ENCODE measurements at regions not wholly inside any gene's neighbourhood (a gene's known extent, or its start where the extent isn't known, plus 50 kb on each side); places are given as distances from the start of the nearest gene placed in this dataset.

DNA sequence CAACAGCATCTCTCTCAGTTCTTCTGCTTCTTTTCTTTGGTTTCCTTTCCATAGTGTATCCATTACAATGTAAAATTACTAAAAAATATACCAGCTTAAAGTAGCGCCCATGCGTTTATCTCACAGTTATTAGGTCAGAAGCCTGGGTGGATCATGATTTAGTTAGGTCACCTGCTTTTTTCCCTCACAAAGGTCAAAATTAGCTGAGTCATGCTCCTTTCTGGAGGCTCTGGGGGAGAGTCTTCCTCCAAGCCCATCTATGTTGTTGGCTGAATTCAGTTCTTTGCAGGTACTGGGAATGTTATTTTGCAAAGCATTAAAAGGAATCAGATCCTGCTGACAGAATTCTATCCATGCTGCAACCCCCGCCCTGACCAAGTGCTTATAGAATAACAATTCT is 101.6 kb upstream of the TMEM132C start:
- no peak for DNase-seq (ENCODE audit: low read depth in 2 of 2, low spot score in 1 of 2)

DNA sequence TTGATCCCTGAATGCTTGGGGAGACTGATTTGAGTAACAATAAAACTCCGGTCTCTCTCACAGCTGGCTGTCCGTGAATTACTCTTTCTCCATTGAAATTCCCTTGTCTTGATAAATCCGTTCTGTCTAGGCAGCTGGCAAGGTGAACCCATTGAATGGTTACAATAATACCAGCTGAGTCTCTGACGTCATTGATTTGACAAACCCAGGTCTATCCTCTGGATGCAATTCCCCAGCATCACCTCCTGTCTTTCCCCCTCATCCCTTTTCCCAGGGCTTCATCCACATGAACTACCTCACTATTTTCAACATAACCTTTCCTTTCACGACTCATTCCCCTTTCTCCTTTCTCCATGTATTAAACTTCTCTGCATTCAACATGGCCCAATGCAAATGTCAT is 98.7 kb upstream of the TMEM132C start:
- DNase-seq (ENCODE audit: low read depth in 2 of 2, low spot score in 1 of 2), result no peak

DNA sequence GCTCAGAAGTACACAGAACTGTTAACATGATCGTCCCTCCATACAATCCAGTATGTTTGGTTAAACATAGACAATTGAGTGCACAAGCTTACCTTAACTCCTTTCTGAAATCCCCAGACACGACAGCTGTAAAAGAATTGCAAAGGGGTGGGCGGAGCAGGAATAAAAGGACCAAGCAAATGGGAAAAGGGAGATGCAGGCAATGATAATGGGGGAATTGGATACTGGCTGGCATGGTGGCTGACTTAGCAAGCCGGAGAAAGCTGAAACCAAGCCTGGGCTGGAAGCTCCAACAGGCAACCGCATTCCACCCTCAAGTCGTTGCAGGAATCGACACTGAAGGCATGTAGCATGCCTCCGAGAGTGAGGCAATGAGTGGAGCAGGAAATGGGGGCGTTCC is 96.8 kb upstream of the TMEM132C start:
- no peak for DNase-seq (ENCODE audit: low read depth in 2 of 2, low spot score in 1 of 2)

DNA sequence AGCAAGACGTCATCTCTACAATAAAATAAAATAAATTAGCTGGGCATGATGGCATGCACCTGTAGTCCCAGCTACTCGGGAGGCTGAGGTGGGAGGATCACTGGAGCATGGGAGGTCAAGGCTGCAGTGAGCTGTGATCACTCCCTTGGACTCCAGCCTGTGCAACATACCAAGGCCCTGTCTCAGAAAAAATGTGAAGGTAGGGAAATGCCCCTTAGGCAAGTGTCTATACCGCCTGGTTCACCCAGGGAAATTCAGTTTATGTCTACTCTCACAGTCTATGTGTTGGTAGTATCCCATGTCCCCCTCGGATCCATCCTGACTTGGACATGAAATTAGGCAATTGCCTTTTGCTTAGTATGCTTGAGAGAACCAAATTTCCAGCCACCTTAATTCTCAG is 88.4 kb upstream of the TMEM132C start:
- no peak for DNase-seq (ENCODE audit: low read depth in 2 of 2, low spot score in 1 of 2)

DNA sequence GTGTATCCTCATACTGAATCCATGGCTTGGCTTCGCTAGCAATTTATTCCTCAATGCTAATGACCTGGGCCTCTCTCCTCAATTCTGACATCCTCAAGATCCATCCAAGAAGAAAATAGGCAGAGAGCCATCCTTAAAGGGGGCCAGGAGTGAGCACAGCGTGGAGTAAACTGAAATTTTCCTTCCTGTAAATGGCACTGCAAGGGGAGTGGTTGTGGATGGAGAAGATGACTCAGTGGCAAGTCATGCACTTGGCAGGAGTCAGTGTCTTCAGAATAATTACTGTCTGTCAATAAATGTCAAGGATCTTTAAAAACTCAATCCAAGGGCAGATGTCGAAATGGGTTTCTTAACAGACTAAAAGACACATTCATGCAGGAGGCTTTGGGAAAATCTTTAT is 88.0 kb upstream of the TMEM132C start:
- DNase-seq (ENCODE audit: low read depth in 2 of 2, low spot score in 1 of 2), result no peak

DNA sequence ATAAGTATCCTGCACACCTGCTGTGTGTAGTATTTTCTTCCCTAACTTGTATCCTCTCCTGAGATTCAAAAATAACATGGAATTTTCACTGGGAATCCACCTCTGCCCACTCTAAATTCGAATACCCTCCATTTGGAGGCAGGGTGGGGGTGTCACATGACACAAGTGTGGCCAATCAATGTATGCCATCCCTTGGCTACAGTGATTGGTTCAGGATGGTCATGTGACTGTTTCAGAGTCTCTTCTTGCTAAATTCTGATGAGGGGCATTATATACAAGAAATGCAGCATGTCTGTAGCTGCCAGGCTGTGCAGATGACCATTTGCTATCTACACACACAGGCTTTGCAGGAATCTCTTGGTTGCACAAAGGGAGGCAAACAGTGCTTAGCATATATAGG is 86.8 kb upstream of the TMEM132C start:
- DNase-seq (ENCODE audit: low read depth in 2 of 2, low spot score in 1 of 2), result no peak

DNA sequence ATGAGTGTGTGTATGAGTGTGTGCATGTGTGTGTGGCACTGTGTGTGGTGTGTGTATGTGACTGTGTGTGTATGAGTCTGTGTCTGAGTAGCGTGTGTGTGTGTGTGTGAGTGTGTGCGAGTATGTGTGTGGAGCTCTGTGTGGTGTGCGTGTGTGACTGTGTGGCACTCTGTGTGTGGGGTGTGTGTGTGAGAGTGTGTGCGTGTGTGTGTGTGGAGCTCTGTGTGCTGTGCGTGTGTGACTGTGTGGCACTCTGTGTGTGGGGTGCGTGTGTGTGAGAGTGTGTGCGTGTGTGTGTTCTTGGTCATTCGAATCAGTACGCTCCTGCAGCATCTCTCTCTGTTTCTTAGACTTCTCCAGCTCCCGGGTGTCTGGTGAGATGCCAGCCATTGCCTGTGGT is 76.9 kb upstream of the TMEM132C start:
- no peak for DNase-seq (ENCODE audit: low read depth in 2 of 2, low spot score in 1 of 2)

DNA sequence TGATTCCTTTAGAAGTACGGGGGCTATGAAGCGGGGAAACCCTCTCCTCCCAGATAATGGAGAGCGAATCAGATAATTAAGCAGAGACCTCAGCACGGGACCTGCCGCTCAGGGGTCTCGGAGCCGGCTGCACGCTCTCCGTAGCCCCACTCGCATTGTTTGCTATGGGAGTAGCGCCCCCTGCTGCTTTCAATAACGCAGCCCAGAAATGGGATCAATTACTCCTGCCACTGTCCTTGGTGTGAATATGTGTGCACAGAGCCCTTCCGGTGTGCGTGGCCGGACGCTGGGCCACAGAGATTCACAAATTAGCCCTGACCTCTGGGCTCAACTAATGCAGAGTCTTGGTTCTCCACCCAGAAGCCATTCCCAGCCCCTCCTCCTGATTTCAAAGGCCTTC is 76.4 kb upstream of the TMEM132C start:
- DNase-seq (ENCODE audit: low read depth in 2 of 2, low spot score in 1 of 2), result no peak

DNA sequence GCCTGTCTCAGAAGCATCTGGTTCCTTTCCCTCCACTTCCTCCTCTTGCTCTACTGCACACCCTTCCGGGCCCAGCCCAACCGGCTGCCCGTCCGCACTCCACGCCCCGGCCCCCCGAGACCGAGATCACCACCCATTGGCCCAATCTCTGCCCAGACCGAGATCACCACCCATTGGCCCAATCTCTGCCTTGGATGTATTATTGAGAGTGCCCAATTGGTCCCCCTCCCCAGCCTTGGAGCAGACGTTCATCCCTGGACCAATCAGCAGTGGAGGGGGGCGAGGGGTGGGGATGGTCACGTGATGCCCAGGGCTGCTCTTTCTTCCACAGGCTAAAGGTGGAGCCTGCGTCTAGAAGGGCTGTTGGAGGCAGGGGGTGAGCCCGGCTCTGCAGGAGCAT is 75.6 kb upstream of the TMEM132C start:
- no peak for DNase-seq (ENCODE audit: low read depth in 2 of 2, low spot score in 1 of 2)

DNA sequence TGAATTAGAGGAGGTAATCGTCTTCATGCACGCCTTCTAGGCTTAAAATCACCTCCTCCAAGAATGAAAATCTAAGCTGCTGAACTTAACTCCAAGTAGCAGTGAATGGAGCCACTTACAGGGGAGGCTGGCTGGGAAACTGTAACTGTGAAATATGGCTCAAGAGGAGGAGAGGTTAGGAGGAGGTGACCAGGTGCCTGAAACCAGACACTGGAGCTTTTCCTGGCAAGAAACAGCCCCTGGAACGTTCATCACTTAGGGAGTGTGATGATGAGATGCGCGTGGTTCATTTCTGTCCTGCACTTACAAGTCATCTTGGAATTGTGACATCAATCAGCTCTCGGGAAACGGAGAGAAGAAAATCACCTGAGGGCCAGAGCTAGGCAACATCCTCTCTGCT is 62.3 kb upstream of the TMEM132C start:
- DNase-seq (ENCODE audit: low read depth in 2 of 2, low spot score in 1 of 2), result no peak

DNA sequence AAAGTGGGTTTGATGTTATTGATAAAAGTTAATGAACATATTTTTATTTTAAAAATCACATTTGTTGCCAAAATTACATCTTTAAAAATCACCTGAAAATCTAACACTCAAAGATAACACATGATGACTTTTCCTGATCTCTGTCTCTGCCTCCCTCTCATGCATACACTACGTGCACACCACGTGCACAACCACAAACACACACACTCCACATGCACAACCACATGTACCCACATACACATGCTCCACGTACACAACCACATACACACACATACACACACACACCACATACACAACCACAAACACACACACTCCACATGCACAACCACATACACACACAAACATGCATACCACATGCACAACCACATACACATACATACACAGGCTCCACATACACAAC is 61.8 kb upstream of the TMEM132C start:
- DNase-seq (ENCODE audit: low read depth in 2 of 2, low spot score in 1 of 2), result no peak

DNA sequence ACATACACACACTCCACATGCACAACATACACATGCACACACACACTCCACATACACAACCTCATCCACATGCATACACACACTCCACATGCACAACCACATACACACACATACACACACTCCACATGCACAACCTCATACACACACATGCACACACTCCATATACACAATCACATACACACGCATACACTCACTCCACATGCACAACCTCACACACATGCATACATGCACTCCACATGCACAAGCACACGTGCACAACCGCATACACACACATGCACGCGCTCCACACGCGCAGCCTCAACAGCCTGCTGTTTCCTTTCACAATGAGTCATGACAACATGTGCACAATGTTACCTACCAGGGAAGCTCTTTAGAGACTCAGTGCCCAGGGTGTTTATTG is 61.2 kb upstream of the TMEM132C start:
- no peak for DNase-seq (ENCODE audit: low read depth in 2 of 2, low spot score in 1 of 2)

All from stimulated activated CD8-positive, alpha-beta memory T cell treated with anti-CD3 and anti-CD28 coated beads, Interleukin-4, amount 100 ng/mL, for 1 hour (primary cell).